NCI-H226 (cell line): ENCODE measurements at regions not wholly inside any gene's neighbourhood (a gene's known extent, or its start where the extent isn't known, plus 50 kb on each side); places are given as distances from the start of the nearest gene placed in this dataset.
"Not testable (repeated sequence)": the region's sequence is repeated elsewhere in the genome, so short reads cannot be mapped to it uniquely, and the experiment has no call there.

ENCODE experiments used
- DNase-seq: peaks from one replicate; pipeline ENCODE4 v3.0.0-alpha.2; 2015

- no peak for DNase-seq
Measured at GRCh38 chr1:73765551-73766233, 432.3 kb downstream of the LRRIQ3 start.

GRCh38 chr1:73761559-73761958 lies 436.4 kb downstream of the LRRIQ3 start:
- no peak for DNase-seq

GRCh38 chr1:73759011-73759410 lies 439.0 kb downstream of the LRRIQ3 start:
- no peak for DNase-seq

GRCh38 chr1:73756817-73757216 lies 441.2 kb downstream of the LRRIQ3 start:
- DNase-seq: no peak

GRCh38 chr1:73755649-73756048 lies 442.3 kb downstream of the LRRIQ3 start:
- no peak for DNase-seq

GRCh38 chr1:73749996-73750395 lies 448.0 kb downstream of the LRRIQ3 start:
- DNase-seq: no peak

- no peak for DNase-seq
Measured at GRCh38 chr1:73744985-73745384, 453.0 kb downstream of the LRRIQ3 start.

GRCh38 chr1:73736125-73736524 lies 461.9 kb downstream of the LRRIQ3 start:
- no peak for DNase-seq

- no peak for DNase-seq
Measured at GRCh38 chr1:73727036-73727435, 470.9 kb downstream of the LRRIQ3 start.

GRCh38 chr1:73722055-73722454 lies 475.9 kb downstream of the LRRIQ3 start:
- DNase-seq: no peak

- no peak for DNase-seq
Measured at GRCh38 chr1:73717976-73718375, 480.0 kb downstream of the LRRIQ3 start.

GRCh38 chr1:73711089-73711488 lies 486.9 kb downstream of the LRRIQ3 start:
- no peak for DNase-seq

GRCh38 chr1:73701826-73702225 lies 496.1 kb downstream of the LRRIQ3 start:
- no peak for DNase-seq

- DNase-seq: no peak
Measured at GRCh38 chr1:73676186-73676585, 521.8 kb downstream of the LRRIQ3 start.

- no peak for DNase-seq
Measured at GRCh38 chr1:73674945-73675561, 522.9 kb downstream of the LRRIQ3 start.

- no peak for DNase-seq
Measured at GRCh38 chr1:73673971-73674370, 524.0 kb downstream of the LRRIQ3 start.

- DNase-seq: no peak
Measured at GRCh38 chr1:73671530-73671929, 526.4 kb downstream of the LRRIQ3 start.

- not testable (repeated sequence) for DNase-seq
Measured at GRCh38 chr1:73667959-73668358, 530.0 kb downstream of the LRRIQ3 start.

- no peak for DNase-seq
Measured at GRCh38 chr1:73662526-73662925, 535.5 kb downstream of the LRRIQ3 start.

- DNase-seq: no peak
Measured at GRCh38 chr1:73659136-73659535, 538.8 kb downstream of the LRRIQ3 start.

- no peak for DNase-seq
Measured at GRCh38 chr1:73654714-73655113, 543.3 kb downstream of the LRRIQ3 start.

GRCh38 chr1:73644198-73644597 lies 553.8 kb downstream of the LRRIQ3 start:
- DNase-seq: no peak

- no peak for DNase-seq
Measured at GRCh38 chr1:73639494-73639893, 558.5 kb downstream of the LRRIQ3 start.

- no peak for DNase-seq
Measured at GRCh38 chr1:73637264-73637663, 560.7 kb downstream of the LRRIQ3 start.

GRCh38 chr1:73635021-73635420 lies 563.0 kb downstream of the LRRIQ3 start:
- no peak for DNase-seq
